Right ventricle myocardium inferior (tissue), 1 donor: ENCODE measurements at regions not wholly inside any gene's neighbourhood (a gene's known extent, or its start where the extent isn't known, plus 50 kb on each side); places are given as distances from the start of the nearest gene placed in this dataset.

ENCODE experiments used
- ATAC-seq: fragments of 200-7000 bp; cut with Tn5 transposase; one replicate; pipeline ENCODE4 v1.9.1; 2020; ENCODE audit warnings: mild to moderate bottlenecking, moderate library complexity
- DNase-seq: peaks from one replicate; pipeline ENCODE4 v3.0.0; 2021; ENCODE audit errors: missing footprints
- intact Hi-C: fragments of 100-400 bp; cut with DNase I; formaldehyde crosslinking; loops from one replicate; pipeline ENCODE4 v1.11.0; 2022
- donor health status: DM: no; HTN: yes; CAD: no; lungs with severe emphysema.

DNA sequence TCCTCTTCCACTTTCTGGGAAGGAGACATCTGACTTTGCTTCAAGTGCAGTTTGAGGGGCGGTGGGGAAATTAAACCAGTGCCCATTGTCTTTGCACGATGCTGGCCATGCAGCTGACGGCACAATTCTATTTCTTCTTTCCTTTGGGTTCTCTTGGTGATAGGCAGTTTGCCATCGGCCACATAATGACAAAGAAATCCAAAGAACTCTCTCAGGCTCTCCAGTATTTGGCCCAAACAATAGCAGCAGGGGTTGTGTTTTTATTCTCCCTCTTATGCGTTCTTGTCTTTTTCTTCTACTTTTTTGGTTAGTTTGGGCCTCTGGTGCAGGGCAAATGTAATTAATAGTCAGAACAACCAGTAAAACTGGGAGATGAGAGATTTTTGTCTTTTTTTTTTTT is 147.0 kb downstream of the EMX2 start:
- intact Hi-C loops, result no loop called here
- ATAC-seq (no peak), DNase-seq (no peak)

- no peak for ATAC-seq
- no peak for DNase-seq
These were observed 147.8 kb downstream of the EMX2 start for GRCh38 chr10:117690359-117690758.

DNA sequence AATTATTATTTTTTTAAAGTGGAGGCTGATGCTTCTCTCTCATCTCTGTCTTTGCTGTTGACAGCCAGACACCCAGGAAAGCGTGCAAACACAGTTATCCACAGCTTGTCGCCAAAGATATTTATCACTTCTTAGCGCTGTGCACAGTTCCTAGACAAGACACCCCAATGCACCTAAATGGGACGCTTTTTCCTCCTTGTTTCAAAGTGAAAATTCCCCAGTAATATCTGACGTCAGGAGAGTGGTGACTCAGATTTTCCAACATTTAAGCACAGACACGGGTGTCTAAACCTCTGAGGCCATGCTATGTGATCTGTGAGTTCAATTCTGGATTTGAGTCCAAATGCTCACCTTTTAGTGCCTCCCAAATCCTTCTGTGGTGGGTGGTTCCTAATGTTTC is 151.6 kb downstream of the EMX2 start:
- intact Hi-C loops, result no loop called here
- ATAC-seq (no peak), DNase-seq (no peak)

More at GRCh38 chr10:117690359-117690758, 147.8 kb downstream of the EMX2 start:
- intact Hi-C loops, result no loop called here

DNA sequence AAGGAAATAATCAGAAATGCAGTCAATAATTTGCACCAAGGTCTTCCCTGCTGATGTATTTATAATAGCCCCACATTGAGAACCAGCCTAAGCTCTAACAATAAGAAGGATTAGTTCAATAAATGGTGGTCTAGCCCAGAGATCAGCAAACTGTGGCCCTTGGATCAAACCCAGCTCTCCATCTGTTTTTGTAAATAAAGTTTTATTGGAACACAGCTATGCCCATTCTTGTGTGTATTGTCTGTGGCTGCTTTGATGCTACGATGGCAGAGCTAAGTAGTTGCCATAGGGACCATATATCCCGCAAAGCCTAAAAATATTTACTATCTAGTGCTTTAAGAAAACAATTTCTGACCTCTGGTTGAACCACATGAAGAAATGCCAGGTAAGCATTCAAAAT is 154.9 kb downstream of the EMX2 start:
- DNase-seq (no peak), ATAC-seq (no peak)
- intact Hi-C loops, result no loop called here

- ATAC-seq (no peak), DNase-seq (no peak)
- intact Hi-C loops, result no loop called here
These were observed 156.3 kb downstream of the EMX2 start for GRCh38 chr10:117698809-117699208.

DNA sequence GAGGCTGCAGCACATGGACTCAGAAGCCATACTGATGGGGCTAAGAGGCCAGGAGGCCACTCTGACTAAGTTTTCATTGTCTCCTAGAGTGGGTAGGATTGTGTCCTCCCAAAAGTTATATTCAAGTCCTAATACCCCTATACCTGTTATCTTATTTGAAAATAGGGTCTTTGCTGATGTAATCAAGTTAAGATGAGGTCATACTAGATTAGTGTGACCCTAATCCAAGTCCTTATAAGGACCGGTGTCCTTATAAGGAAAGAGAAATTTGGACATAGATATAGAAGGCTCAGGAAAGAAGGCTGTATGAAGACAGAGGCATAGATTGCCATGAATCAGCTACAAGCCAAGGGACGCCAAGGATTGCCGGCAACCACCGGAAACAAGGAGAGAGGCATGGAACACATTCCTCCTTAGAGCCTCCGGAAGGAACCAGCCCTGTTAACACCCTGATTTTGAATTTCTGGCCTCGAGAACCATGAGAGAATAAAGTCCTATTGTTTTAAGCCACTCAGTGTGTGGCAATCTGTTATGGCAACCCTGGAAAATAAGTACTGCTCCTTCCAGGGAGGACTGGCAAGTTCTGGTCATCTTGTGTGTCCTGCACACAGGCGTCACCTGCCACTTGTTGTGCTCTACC is 157.0 kb downstream of the EMX2 start:
- intact Hi-C loops, result no loop called here
- no peak for ATAC-seq
- no peak for DNase-seq

DNA sequence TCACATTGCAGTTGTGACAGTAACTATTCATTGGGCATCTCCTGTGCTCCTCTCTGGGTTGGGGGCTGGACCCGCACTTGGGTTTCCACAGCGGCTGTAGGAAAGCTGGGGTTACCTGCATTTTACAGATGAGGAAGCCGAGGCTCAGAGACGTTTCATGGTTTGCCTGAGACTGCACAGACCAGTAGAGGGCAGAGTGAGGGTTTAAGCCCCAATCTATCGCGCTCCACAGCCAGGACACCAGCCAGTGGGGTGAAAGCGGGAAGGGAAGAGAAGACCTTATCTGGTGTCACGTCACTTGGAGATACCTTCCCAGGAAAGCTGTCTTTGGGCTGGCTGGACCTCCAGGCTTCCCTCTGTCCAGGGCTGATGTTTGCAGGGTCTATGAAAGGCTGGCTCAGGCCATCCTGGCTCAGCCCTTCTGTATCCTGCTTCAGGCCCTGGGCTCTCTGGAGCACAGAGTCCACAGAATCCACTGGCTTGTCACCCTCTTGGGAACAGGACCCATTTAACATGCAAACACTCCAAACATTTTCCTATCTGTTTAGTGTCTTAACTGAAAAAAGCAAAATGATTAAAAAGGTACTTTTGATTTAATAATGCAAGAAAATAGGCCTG is 167.7 kb downstream of the EMX2 start:
- intact Hi-C loops, result no loop called here

DNA sequence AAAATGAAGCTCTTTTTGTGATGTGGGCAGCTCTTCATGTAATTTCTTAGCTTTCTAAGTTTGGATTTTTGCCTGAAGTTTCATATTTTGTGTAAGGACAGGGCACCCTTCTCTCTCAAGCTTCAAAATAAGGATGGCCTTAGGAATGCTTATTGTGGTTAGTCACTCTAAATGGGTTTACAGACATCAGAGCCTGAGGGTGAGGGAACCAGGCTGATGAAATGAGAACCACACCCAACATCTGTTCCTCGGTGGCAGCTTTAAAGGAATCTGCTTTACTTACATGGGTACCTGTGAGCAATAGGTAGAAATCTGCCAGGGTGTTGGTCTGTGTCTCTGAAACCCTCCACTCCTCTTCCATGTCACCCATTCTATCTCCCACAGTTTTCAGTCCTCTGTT is 174.3 kb downstream of the EMX2 start:
- DNase-seq, result no peak
- no peak for ATAC-seq
- intact Hi-C loops, result no loop called here

More for the DNA sequence above, 167.7 kb downstream of the EMX2 start:
- DNase-seq, result no peak
- ATAC-seq, result no peak

DNA sequence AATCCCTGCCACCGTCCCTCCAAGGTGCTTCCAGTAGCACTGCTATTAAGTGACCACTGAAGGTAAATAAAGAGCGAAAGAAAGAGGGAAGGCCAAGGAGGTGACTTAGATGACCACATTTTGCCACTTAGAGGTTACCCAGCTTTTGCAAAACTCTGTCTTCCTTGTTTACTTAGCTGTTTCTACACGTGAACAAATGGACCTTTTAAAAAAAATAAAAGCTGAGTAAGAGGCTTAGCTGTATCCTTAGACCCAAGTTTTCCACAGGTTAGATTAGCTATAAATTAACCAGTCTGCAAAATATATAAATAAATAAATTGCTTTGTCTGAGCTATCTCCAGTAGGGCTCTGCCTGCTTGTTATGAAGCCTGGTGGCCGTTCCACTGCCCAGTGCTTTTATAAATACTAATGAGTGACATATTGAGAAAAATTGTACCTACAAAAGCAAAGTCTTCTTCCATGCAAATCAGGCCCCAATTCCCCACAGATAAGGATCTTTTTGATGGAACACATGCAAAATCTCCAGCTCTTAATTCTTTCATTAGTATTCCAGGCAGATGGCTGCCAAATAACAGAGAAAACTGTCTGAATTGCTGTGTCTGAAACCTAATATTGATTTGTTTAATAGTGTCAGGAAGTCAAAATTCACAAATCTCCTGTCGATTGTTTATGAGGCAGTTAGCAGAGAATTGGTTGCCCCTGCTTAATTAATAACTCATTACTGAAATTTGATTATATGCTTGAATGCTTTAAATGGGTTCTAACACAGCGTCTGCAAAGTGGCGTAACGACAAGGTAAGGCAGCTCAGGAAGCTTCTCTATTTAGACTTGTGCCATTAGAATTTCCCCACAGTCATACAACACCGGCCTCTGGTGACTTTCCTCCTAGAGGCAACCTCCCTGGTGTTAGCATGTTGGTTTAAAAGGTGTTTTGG is 176.7 kb downstream of the EMX2 start:
- intact Hi-C loops, result no loop called here
- DNase-seq (no peak), ATAC-seq (no peak)

DNA sequence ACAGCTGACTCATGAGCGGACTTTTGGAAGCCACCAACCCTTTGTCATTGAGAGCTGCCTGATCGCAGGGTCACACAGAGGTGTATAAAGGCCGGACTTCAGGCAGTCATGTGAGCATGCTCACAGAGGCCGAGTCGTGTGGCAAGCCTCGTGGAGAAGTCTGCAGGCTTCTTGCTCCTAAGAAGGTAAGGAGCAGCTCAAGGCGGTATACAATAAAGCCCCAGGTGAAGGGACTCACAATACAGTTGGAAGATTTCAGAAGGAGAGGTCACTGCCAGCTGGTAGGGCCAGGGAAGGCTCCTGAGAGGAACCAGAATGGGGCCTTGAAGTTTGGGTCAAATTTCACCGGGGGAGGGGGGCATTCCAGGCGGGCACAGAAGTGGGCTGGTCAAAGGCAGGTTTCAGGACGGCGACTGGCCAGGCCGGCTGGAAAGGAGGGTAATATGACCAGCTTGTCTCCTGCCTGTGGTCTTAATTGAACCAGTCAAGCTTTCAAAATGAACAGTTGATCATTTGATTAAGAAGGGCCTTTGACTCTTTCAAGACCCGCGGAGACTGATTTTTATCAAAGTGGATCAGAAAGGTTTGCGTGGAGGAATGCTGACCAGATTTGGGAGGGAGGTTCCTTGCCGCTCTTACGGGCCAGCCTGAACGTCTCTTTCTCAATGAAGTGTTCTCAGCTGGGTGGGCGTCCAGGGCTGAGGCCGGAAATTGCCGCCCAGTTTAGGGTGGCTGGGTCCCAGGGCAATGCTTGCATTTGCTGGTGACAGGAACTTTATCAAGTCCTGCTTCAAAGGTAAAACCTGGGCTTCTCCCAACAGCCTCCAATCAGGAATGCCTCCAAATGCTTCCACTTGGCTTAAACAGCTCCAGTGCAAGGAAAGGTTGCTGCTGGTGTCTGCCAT is 178.6 kb downstream of the EMX2 start:
- intact Hi-C loops, result no loop called here
- ATAC-seq (no peak), DNase-seq (no peak)

DNA sequence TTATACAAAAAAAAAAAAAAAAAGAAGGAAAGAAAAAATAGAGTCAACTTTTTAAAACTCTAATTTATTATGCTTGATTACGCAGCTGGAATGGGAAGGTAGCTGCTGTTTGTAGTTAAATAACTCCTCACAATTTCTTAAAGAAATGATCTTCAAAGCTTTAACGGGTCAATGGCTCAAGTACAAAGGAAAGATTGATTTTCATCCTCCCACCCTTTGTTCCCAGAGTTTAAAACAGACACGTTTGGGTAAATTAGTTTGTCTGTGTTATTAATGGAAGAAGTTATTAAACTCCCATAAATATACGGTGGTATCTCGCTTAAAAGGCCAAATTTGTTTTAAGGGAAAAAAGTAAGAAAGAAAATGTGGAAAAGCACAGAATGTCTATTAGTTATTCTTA is 179.3 kb downstream of the EMX2 start:
- DNase-seq (no peak), ATAC-seq (no peak)
- intact Hi-C loops, result no loop called here

DNA sequence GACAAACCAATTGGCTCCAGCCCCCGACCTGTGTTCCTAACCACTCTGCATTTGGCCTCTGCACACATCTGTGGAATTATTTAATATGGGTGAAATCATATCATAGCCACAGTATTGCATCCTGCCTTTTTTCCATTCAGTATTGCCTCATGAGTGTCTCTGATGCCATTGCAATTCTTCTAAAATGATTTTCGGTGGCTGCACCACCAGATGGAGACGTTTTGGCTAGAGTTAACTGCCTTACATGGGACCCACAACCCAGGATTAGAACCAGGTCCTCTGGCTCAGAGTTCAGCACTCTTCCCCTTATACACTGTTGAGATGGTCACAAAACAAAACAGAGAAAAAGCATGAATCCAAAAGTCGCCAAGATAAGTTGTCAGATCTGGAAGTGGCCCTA is 180.8 kb downstream of the EMX2 start:
- ATAC-seq, result no peak

GRCh38 chr10:117725993-117726392 is 183.4 kb downstream of the EMX2 start:
- DNase-seq (no peak), ATAC-seq (no peak)
- intact Hi-C loops, result no loop called here

More for the DNA sequence above, 180.8 kb downstream of the EMX2 start:
- intact Hi-C loops, result no loop called here
- DNase-seq, result no peak

GRCh38 chr10:117726596-117727295 is 184.2 kb downstream of the EMX2 start:
- no peak for ATAC-seq
- DNase-seq, result no peak
- intact Hi-C loops, result no loop called here

DNA sequence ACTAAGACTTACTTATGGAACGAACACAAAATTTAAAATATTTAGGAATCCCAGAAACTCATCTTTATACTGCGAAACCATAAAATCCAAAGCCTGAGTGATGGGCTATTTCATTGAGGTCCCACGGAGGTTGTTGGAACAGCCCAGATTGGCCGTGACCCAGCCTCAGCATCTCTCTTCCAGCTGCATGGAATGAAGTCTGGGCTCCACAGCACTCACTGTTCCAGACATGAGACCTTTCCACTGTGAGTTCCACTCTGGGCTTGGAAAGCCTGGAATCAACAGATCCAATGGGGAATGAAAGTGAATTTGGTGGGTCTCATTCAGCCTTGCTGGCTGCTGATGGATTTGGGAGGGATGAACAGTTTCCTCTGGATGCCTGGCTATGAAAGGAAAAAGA is 184.9 kb downstream of the EMX2 start:
- ATAC-seq (no peak), DNase-seq (no peak)
- intact Hi-C loops, result no loop called here

DNA sequence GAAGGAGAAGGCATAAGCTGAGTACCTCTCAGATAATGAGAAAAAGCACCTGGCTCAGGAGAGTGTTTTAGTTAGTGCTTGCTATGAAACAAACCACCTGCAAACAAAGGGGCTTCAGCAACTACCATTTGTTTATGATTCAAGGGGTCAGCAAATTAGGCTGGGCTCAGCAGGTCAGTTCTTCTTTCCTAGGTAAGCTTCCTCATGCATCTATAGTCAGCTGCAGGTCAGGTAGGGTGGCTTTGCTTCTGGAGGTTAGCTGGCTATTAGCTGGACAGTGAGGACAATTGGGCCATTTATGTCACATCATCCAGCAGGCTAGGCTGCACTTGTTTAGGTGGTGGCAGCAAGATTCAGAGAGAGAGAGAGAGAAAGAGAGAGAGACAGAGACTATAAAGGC is 185.5 kb downstream of the EMX2 start:
- DNase-seq, result no peak
- intact Hi-C loops, result no loop called here
- ATAC-seq, result no peak

- intact Hi-C loops, result no loop called here
- ATAC-seq (no peak), DNase-seq (no peak)
These were observed 186.6 kb downstream of the EMX2 start for GRCh38 chr10:117729156-117729555.

DNA sequence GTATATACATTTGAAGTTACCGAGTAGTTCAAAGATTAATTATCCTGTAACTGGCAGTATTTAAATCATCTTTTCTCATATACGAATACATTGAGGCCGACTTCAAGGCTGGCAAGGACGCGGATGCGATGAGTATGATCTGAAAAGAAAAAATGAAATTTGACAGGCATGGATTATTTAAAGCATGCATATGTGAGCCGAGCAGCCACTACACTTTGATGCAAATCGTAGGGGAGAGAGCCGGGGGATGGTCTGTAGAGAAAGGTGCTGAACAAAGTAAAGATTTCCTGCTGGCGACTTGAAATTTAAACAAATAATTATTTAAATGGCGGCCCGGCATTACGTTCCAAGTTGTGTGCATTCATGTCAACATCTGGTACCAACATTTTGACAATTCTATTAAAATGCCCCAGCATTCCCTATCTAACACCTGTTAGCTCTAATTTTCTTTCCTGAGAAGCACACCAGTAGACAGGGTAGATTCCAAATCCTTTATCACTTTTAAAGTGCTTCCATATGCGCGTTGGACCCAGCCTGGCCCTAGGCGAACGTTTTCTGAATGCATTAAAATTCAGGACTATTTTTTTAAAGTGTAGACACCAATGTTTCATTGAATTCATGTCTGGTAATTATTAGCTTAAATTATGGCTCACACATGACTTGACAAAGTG is 188.7 kb downstream of the EMX2 start:
- DNase-seq (no peak), ATAC-seq (no peak)
- intact Hi-C loops, result no loop called here
